Left renal pelvis (tissue), 4 donors: ENCODE measurements at regions not wholly inside any gene's neighbourhood (a gene's known extent, or its start where the extent isn't known, plus 50 kb on each side); places are given as distances from the start of the nearest gene placed in this dataset.
A peak's percentile ranks its signal among the peaks of the same experiment; 100 is the strongest.

Experiments
- DNase-seq, 4 donors: peaks; one replicate each; pipeline ENCODE4 v3.0.0-alpha.2; 2013; ENCODE audit warnings: low read depth in 4 of 4, low spot score in 3 of 4

- peak in 1 of 4 donors; percentile 36 for DNase-seq
Measured at GRCh38 chr2:8412082-8412481, 269.8 kb upstream of the ID2 start.

DNA sequence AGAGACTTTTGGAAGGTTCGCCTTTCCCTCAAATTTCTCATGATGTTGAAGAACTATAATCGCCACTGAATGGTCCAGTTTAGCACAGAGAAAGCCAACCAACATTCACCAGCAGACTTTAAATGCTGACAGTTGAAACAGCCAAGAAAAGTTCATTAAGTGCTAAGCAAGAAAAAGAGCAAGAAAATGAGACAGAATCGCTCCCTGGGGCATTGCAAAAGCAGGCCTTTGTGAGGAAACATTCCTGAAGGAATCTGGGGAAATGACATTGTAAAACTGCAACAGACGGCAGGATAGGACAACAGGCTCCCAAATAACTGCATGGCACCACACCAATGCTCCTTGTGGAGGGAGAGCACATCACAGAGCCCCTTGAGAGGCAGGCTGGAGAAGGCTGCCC is 269.3 kb upstream of the ID2 start:
- DNase-seq: peak in 1 of 4 donors; percentile 24

DNA sequence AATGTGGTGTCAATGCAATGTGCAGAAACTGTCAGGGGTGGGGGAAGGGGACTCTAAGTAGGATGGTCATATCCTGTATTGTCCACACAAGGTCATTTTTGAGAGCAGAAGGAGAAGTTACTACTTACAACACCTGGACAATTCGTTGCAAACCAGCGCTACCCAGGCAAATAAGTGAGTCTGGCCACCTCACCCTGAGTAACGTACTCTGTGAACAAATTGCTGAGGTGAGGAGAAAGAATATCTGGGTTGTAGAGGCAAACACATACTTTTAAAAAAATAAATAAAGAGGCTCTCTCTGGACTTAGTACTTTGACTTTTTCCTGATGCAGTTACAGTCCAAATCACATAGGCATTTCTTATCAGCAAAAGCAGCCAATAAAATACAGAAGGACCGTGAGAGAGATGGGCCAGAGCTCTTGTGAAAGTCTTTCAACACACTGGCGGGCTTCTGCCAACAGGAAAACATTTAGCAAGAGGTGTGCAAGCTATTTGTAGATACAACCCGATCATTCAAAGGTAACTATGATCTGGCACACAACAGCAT is 268.2 kb upstream of the ID2 start:
- DNase-seq: no peak

GRCh38 chr2:8414946-8415879 is 266.6 kb upstream of the ID2 start:
- no peak for DNase-seq

GRCh38 chr2:8416001-8416571 is 265.8 kb upstream of the ID2 start:
- no peak for DNase-seq

DNA sequence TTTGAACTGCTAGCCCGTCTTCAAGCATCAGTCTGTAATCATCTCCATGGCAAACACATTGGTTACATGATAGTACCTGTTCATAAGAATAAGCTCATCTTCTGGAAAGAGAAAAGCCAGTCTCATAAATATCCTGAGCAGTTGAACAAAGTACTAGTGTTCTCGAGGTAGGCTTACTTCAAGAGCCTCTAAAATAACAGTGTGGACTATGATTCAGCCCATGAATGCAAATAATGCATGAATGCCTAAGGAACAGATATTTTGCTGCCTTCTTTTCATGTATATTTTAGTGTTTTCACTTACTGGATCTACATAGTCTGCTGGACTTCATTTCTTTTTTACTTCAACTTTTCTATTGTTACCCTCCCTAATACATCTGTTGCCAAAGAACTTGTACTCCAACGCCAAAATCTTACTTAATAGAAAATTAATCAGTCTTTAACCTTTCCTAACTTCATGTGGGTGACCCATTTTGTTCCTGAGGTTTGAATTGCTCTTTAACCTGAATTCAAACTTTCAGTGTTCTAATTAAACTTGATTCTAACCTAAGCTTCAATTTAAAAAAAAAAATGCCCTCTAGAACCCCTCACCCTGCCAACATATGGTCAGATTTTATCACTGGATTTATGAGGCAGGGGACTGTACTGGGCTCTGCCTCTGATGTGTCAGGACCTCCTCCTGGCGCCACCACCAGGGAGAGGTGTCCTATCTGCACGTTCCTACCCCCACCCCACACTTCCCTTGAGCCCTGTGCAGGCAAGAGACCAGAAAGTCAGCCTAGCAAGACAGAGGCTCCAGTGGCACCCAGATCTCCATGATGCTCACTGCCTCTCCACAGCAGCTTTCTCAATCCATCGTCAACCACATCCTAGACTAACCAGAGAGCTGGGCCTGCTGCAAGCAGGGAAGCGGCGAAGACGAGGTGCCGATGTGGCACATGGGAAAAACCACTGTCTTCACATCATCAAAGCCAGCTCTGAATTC is 264.7 kb upstream of the ID2 start:
- DNase-seq: no peak

DNA sequence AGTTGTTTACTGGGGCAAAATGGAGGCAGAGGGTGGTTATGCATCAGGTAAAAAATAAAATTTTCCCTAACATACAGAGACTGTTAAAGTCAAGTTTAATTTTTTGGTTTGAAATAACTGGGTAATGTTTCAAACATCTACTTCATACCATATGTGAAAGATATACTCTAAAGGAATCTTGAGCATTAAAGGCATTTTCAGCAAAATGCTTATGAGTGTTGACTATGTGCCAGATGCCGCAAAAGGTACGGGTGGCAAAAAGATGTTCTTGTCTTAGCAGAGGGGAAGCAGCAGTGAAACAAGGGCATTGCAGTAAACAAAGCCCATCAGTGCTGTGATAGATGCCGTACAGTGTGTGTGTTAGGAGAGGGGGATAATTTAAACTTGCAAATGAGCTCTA is 263.1 kb upstream of the ID2 start:
- no peak for DNase-seq

GRCh38 chr2:8421658-8422449 is 260.0 kb upstream of the ID2 start:
- DNase-seq: no peak

DNA sequence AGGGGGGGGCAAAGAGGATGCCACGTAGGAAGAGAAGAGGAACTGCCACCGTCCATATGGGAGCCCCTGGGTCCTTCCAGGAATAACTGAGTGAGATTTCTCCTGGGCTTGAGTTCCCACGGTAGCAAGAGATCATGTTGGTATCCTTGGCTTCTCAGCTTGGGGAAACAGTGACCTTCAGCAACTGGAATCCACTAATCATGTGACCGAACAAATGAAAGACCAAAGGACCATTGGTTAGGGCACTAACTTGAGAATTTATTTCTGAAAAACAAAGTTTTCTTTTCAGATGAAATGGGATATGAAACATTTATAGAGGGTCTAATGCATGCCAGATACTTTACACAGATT is 259.4 kb upstream of the ID2 start:
- DNase-seq: no peak

GRCh38 chr2:8424997-8425900 is 256.6 kb upstream of the ID2 start:
- DNase-seq: no peak

DNA sequence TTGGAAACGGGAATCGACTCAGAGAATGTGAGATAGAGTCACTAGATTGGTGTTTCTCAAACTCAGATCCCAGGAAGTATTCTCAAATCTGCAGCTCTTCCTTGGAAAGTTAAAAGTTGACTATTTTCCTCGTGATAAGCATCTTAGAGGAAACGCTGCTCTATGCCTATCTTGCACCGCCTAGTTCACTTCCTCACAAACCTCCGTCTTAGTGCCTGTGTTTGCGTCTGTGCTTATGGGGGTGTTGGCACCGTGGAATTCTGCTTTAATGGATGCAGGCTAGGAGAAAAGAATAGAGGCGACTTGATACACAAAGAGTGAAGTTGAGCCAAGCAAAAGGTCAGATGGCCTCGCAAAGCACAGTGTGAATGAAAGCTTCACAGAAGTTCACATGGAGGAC is 255.3 kb upstream of the ID2 start:
- no peak for DNase-seq

- no peak for DNase-seq
Measured at GRCh38 chr2:8427211-8427610, 254.6 kb upstream of the ID2 start.

GRCh38 chr2:8430628-8431027 is 251.2 kb upstream of the ID2 start:
- DNase-seq: no peak

- DNase-seq: no peak
Measured at GRCh38 chr2:8431446-8432125, 250.3 kb upstream of the ID2 start.

DNA sequence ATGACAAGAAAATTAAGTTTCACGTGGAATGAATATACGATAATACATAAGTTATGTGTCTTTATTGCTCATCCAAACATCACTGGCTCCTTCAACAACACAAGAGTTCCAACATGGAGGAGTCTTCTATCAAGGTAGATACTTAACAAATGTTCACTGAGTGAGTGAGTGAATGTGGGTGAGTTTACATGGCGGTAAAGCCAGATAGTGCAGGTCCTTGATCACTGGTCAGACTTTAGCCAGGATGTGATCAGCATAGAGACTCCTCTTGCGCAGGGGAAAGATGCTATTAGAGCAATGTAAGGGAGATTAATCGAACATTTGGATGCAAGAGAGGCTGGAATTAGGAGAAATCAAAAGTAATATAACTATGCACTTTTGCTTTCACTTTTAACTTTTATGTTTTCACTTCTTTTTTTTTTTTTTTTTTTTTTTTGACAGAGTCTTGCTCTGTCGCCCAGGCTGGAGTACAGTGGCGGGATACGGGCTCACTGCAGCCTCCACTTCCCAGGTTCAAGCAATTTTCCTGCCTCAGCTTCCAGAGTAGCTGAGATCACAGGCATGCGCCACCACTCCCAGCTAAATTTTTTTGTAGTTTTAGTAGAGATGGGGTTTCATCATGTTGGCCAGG is 249.0 kb upstream of the ID2 start:
- DNase-seq: no peak

- no peak for DNase-seq
Measured at GRCh38 chr2:8433390-8433789, 248.5 kb upstream of the ID2 start.

DNA sequence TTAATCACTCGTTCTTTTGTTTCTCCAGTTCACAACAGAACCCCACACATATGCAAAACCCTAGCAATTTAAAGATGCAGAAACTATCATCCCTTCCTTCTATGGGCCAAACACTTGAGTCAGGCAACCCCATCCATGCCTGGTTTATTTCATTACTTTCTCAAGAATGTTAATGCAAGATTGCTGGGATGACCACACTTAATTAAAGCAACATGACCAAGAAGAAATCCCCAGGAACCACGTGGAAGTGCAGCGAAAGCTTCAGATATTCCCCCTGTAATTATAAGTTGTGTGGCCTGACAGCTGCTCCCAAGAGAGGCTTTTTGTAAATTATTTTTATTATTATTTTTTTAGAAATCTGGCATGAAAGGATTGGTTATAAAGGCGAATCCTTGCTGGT is 246.2 kb upstream of the ID2 start:
- DNase-seq: no peak

- no peak for DNase-seq
Measured at GRCh38 chr2:8436585-8436984, 245.3 kb upstream of the ID2 start.
